OCI-LY7 (cell line): ENCODE measurements at regions not wholly inside any gene's neighbourhood (a gene's known extent, or its start where the extent isn't known, plus 50 kb on each side); places are given as distances from the start of the nearest gene placed in this dataset.

ENCODE experiments used
- BruUV-seq: library from RNA; stranded (reverse); fragments of 400-500 nt; replicated peaks from 2 replicates; lab custom pipeline; 2021; lab: Mats Ljungman, UMichigan
- CTCF ChIA-PET: fragments of 300-600 bp; sonication (Branson Sonifier 250); formaldehyde crosslinking; loops from one replicate; lab custom pipeline; 2022; ENCODE audit warnings: antibody characterized with exemption; ENCODE audit not compliant: unreplicated experiment; lab: Charles Lee
- POLR2A ChIA-PET: fragments of 300-600 bp; sonication (Branson Sonifier 250); formaldehyde crosslinking; loops from one replicate; lab custom pipeline; 2022; ENCODE audit warnings: antibody characterized with exemption; lab: Charles Lee
- DNase-seq: peaks from one replicate; pipeline ENCODE4 v3.0.0-alpha.2; 2015; ENCODE audit warnings: low spot score
- H2AFZ ChIP-seq: fragments of 200-600 bp; sonication (generic), shearing (Covaris generic); 2 replicates; pipeline ENCODE4 v1.6.1; 2014; ENCODE audit warnings: mild to moderate bottlenecking, antibody characterized with exemption, low read length, moderate library complexity
- H3K27ac ChIP-seq: fragments of 200-600 bp; sonication (generic); 2 replicates; pipeline ENCODE4 v1.5.1; 2014; ENCODE audit warnings: mixed run types, low read depth, mild to moderate bottlenecking, moderate library complexity, low read length, inconsistent platforms; ENCODE audit not compliant: poor library complexity, severe bottlenecking
- H3K36me3 ChIP-seq: fragments of 200-600 bp; sonication (generic); 2 replicates; pipeline ENCODE4 v1.6.1; 2014; ENCODE audit warnings: mild to moderate bottlenecking, antibody characterized with exemption, low read length, moderate library complexity, mixed read lengths; ENCODE audit not compliant: insufficient read depth
- H3K4me1 ChIP-seq: fragments of 200-600 bp; sonication (generic); 2 replicates; pipeline ENCODE4 v1.5.1; 2014; ENCODE audit warnings: mild to moderate bottlenecking, low read length; ENCODE audit not compliant: insufficient read depth, poor library complexity, severe bottlenecking
- H3K4me2 ChIP-seq: fragments of 200-600 bp; sonication (generic); 2 replicates; pipeline ENCODE4 v1.6.1; 2014; ENCODE audit warnings: mild to moderate bottlenecking, low read length
- H3K4me3 ChIP-seq: fragments of 200-600 bp; sonication (generic); 2 replicates; pipeline ENCODE4 v1.5.1; 2014; ENCODE audit warnings: mild to moderate bottlenecking, low read depth, low read length; ENCODE audit not compliant: poor library complexity, severe bottlenecking
- H3K79me2 ChIP-seq: fragments of 200-600 bp; sonication (generic); 2 replicates; pipeline ENCODE4 v1.6.1; 2016; ENCODE audit warnings: low read depth, mild to moderate bottlenecking, low read length, moderate library complexity, mixed read lengths; ENCODE audit not compliant: insufficient read depth
- H3K9me2 ChIP-seq: fragments of 200-600 bp; sonication (generic); 2 replicates; pipeline ENCODE4 v1.6.1; 2016; ENCODE audit warnings: mild to moderate bottlenecking, low read length, mixed read lengths; ENCODE audit not compliant: insufficient read depth
- H3K9me3 ChIP-seq: fragments of 200-600 bp; sonication (generic); 2 replicates; pipeline ENCODE4 v1.6.1; 2014; ENCODE audit warnings: mild to moderate bottlenecking, mixed run types, low read length, mixed read lengths
- H4K20me1 ChIP-seq: fragments of 200-600 bp; sonication (generic); 2 replicates; pipeline ENCODE4 v1.6.1; 2014; ENCODE audit warnings: mild to moderate bottlenecking, antibody characterized with exemption, low read length, moderate library complexity, mixed read lengths; ENCODE audit not compliant: insufficient read depth
- EZH2phosphoT487 ChIP-seq: fragments of 200-600 bp; sonication (generic); IDR thresholded peaks from 2 replicates; pipeline ENCODE4 v1.6.1; 2018; ENCODE audit warnings: low read depth, borderline replicate concordance, mild to moderate bottlenecking, mixed run types, antibody characterized with exemption, low read length, moderate library complexity, mixed read lengths
- intact Hi-C: fragments of 100-400 bp; cut with micrococcal nuclease; formaldehyde crosslinking; loops from one replicate; pipeline ENCODE4 v1.10.0; 2022; ENCODE audit not compliant: unreplicated experiment
- TF ChIP-seq, protein P1 (sequence below): fragments of 200-600 bp; sonication (generic); conservative IDR thresholded peaks from 2 replicates; pipeline ENCODE4 v1.5.1; 2014; ENCODE audit warnings: mild to moderate bottlenecking, antibody characterized with exemption, low read length, moderate library complexity, mixed read lengths

DNA sequence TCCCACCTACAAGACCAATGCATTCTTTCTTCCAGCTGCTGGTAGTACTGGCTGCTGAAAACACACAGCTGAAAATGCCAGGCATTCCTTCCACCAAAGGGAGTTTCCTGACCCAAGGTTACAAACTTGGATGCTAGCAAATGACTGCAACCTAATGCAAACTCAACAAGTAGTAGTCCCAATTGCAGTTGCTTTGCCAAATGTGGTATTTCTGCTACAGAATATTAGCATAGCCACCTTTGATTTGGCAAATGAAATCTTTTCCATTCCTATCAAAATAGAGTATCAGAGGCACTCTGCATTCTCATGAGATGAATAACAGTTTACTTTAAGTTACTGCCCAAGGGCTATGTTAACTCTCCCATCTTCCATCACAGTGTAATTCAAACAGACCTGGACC is 172.0 kb upstream of the ARHGAP42 start:
- H4K20me1 ChIP-seq = no peaks in the 10 kb centered on the region
- H3K27ac ChIP-seq = no peak overlapping the region
- POLR2A ChIA-PET = no interaction called here
- no peak overlapping the region for H2AFZ ChIP-seq
- H3K4me2 ChIP-seq = no peak overlapping the region
- intact Hi-C loops = no loop called here
- no peaks in the 10 kb centered on the region for H3K79me2 ChIP-seq
- H3K36me3 ChIP-seq = no peaks in the 10 kb centered on the region
- DNase-seq = no peak
- no TSS peak for BruUV-seq
- H3K4me3 ChIP-seq = no peak overlapping the region
- TF ChIP-seq, protein P1, sequence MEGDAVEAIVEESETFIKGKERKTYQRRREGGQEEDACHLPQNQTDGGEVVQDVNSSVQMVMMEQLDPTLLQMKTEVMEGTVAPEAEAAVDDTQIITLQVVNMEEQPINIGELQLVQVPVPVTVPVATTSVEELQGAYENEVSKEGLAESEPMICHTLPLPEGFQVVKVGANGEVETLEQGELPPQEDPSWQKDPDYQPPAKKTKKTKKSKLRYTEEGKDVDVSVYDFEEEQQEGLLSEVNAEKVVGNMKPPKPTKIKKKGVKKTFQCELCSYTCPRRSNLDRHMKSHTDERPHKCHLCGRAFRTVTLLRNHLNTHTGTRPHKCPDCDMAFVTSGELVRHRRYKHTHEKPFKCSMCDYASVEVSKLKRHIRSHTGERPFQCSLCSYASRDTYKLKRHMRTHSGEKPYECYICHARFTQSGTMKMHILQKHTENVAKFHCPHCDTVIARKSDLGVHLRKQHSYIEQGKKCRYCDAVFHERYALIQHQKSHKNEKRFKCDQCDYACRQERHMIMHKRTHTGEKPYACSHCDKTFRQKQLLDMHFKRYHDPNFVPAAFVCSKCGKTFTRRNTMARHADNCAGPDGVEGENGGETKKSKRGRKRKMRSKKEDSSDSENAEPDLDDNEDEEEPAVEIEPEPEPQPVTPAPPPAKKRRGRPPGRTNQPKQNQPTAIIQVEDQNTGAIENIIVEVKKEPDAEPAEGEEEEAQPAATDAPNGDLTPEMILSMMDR = no peak
- no peak for TF ChIP-seq EZH2phosphoT487
- CTCF ChIA-PET = no interaction called here
- no peaks in the 10 kb centered on the region for H3K9me2 ChIP-seq
- H3K4me1 ChIP-seq = no peaks in the 10 kb centered on the region
- H3K9me3 ChIP-seq = no peaks in the 10 kb centered on the region

GRCh38 chr11:100525197-100525596 is 161.9 kb upstream of the ARHGAP42 start:
- no peak for DNase-seq
- Histone ChIP-seq H3K9me2 (no peaks in the 10 kb centered on the region), H3K4me3 (no peak overlapping the region), H3K36me3 (no peaks in the 10 kb centered on the region), H2AFZ (no peak overlapping the region), H3K4me1 (no peaks in the 10 kb centered on the region), H4K20me1 (no peaks in the 10 kb centered on the region), H3K4me2 (no peak overlapping the region), H3K79me2 (no peaks in the 10 kb centered on the region), H3K9me3 (no peaks in the 10 kb centered on the region), H3K27ac (no peak overlapping the region)
- CTCF ChIA-PET = no interaction called here
- POLR2A ChIA-PET = no interaction called here
- no TSS peak for BruUV-seq
- intact Hi-C loops = no loop called here
- TF ChIP-seq, protein P1 = no peak
- TF ChIP-seq EZH2phosphoT487 = no peak

DNA sequence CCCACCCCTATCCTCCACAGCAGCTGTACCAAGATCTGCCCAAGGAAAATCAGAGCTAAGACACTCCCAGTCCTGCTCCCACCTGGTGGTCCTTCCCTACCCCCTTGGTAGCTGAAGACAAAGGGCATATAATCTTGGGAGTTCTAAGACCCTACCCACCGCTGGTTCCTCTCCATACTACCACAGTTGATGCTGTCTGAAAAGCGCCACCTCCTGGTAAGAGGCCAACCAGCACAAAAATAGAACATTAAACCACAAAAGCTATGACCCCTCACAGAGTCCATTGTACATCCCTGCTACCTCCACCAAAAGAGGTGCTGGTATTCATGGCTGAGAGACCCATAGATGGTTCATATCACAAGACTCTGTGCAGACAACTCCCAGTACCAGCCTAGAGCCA is 161.5 kb upstream of the ARHGAP42 start:
- TF ChIP-seq, protein P1 = peak; percentile 67
- no peak for TF ChIP-seq EZH2phosphoT487
- Histone ChIP-seq H3K9me3 (no peaks in the 10 kb centered on the region), H3K4me2 (no peak overlapping the region), H4K20me1 (no peaks in the 10 kb centered on the region), H3K36me3 (no peaks in the 10 kb centered on the region), H2AFZ (no peak overlapping the region), H3K79me2 (no peaks in the 10 kb centered on the region), H3K9me2 (no peaks in the 10 kb centered on the region), H3K4me1 (no peaks in the 10 kb centered on the region), H3K4me3 (no peak overlapping the region), H3K27ac (no peak overlapping the region)
- BruUV-seq = no TSS peak
- ChIA-PET CTCF (no interaction called here), POLR2A (interaction anchor here (0.7 kb wide), 1 partner anchor 384 kb away, joined by 3 read pairs; no protein-coding TSS in a partner anchor)
- intact Hi-C loops = no loop called here
- DNase-seq = no peak
